ENCODE measurements at regions not wholly inside any gene's neighbourhood (a gene's known extent, or its start where the extent isn't known, plus 50 kb on each side); places are given as distances from the start of the nearest gene placed in this dataset.

GRCh38 chr15:62362608-62363007 is 197.5 kb upstream of the C2CD4B start:
- TF ChIP-seq CTCF (IDR thresholded peaks at IDR 0.05; ENCODE audit: low read depth, low read length) (no peak), EZH2phosphoT487 (IDR thresholded peaks at IDR 0.05; ENCODE audit: low read depth) (no peak)

All from OCI-LY3 (cell line).